NCI-H69 (cell line): ENCODE measurements at regions not wholly inside any gene's neighbourhood (a gene's known extent, or its start where the extent isn't known, plus 50 kb on each side); places are given as distances from the start of the nearest gene placed in this dataset.
"Not testable (repeated sequence)": the region's sequence is repeated elsewhere in the genome, so short reads cannot be mapped to it uniquely, and the experiment has no call there.

ENCODE experiments used
- DNase-seq: peaks from one replicate; lab custom pipeline; 2025; lab: John Stamatoyannopoulos, UW

- no peak for DNase-seq
These were observed 318.9 kb upstream of the DPPA4 start for GRCh38 chr3:109656225-109656624.

DNA sequence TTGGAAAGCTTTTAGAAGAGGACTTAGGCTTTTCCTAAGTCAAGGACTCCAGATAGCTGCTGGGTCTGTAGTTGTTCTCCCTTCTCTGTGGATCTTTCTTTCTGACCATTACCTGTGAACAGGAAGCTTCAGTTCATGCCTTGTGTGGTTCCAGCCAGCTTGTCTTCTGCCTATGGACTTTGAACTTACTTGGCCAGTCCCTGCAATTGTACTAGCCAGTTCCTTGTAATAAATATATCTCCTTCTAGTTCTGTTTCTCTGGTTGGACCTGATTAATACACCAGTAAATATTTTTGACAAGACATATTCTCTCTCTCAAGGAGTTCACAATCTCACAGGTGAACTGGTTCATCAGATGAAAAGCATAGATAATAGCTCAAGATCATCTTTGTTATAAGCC is 341.3 kb upstream of the DPPA4 start:
- no peak for DNase-seq

DNA sequence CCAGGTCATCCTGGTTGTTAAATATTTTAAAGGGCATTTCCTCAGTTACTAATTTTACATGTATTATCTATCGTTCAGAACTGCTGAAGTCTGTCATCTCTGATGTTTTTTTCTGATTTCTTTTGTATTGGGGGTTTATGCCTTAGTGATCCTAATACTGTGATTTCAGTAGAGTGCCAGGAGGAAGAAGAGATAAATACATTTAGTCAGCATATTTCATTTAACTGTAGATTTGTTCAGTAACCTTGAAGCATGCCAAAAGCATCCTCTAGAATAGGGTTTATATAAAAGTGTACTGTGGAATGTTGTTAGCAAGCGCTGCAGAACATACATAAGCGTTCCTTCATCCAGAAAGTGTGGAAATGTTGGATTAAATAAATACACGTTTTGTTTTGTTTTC is 342.3 kb upstream of the DPPA4 start:
- no peak for DNase-seq

- no peak for DNase-seq
These were observed 346.4 kb upstream of the DPPA4 start for GRCh38 chr3:109683746-109684145.

DNA sequence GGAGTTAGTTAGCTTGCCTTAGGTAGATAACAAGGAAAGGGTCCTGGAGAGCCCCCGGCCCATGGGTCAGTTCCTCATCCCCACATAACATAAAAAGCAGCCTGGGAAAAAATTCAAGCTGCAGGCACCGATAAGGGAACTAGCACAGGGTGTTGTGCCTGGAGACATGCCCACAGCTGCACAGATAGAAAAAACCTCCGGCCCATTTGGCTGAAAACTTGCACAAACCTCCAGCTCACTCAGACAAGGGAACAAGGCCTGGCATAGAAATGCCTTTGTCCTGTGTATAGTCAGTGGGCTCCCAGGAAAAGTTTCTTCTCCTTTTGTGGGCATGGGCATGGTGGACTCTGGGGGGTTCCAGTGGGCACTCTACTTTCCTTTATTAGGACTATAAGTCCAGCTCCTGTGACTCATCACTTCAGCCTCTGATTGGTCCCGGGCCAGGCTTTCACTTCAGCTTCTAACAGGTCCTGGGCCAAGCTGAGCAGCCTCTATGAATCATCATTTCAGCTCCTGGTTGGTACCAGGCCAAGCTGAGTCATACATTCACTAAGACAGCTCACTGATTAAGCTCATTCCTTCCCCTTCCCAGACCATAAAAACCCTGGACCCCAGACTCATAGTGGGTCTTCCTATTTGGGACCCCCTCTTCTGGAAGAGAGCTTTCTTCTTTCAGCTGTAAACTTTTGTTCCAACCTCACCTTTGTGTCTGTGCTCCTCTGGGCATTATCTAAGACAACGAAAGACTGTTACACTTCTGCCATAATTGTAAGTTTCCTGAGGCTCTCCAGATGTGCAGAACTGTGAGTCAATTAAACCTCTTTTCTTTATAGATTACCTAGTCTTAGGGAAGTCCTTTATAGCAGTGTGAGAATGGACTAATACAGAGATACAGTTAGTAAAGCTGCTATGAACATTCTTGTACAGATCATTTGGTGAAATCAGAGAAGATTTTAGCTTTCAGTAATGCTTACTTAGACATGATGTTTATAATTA is 348.0 kb upstream of the DPPA4 start:
- no peak for DNase-seq

GRCh38 chr3:109687626-109688025 is 350.3 kb upstream of the DPPA4 start:
- no peak for DNase-seq

DNA sequence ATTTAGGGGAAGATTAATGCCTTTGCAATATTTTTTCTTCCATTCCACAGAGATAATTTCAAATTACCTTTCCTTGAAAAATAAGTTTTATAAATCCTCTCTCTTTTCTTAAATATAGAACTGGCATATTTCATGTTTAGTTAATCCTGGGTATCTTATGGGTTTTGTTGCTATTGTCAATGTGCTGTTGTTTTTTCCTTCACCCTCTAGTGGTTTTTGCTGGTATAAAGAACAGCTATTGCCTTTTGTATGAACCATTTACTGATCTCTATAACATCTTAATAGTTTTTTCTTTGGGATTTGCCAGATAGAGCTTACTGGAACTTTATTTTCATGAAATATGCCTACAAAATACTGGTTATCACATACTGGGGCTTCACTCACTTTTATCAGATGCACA is 359.6 kb upstream of the DPPA4 start:
- DNase-seq = no peak

DNA sequence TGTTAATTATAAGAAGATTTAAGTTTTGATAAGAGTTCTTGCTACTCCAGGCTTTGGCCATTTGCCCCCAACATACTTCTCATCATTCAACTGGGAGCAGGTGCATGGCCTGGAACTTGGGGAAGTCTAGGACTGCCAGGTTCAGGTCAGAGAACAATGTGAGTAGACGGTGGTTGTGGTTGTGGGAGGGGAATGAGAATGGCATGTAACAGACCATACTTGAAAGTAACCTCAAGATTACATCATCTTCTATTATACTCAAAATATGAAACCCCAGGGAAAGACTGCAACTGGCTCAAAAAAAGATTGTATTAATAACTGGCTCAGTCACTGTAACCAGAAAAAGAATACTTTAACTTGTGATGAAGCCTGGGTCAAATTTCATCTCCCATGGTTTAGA is 364.9 kb upstream of the DPPA4 start:
- DNase-seq = no peak

DNA sequence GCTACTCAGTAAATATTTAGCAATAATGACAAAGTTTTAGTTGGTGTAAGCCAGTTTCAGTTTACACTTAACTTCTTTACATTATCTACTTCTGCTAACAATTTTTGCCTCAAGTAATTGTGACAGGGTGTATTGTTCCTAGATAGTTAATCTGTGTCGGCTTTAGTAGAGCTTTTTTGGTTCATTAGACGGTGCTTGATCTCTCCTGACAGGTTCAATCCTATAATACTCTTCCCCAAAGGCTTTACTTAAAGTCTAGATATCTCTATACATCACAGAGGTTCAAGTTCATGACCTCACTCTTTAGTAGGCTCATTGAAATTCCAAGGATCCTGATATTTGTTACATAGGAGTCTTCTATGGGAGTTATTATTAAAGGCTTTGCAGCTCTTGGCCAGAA is 365.6 kb upstream of the DPPA4 start:
- no peak for DNase-seq

GRCh38 chr3:109705133-109705532 is 367.8 kb upstream of the DPPA4 start:
- not testable (repeated sequence) for DNase-seq

DNA sequence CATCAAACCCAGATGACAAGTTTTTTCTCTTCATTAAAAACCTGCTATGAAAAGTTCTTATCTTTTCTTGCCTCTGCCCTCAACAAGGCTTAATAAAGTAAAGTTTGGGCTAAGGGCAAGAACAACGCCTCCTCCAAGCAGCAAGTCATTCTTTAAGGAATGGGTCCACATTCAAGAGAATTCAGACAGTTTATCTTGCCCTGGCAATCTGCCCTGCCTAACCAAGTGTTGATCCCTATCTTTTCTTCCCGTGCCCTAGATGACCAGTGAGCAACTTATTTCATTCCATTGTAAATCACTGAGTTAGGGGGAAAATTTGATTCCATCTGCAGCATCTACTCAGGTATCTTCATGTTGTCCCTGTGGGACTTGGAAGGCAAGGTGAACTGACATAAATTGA is 370.3 kb upstream of the DPPA4 start:
- no peak for DNase-seq

- DNase-seq = no peak
These were observed 375.9 kb upstream of the DPPA4 start for GRCh38 chr3:109713288-109713687.

GRCh38 chr3:109715707-109716106 is 378.4 kb upstream of the DPPA4 start:
- DNase-seq = no peak

- DNase-seq = no peak
These were observed 381.5 kb upstream of the DPPA4 start for GRCh38 chr3:109718850-109719249.

DNA sequence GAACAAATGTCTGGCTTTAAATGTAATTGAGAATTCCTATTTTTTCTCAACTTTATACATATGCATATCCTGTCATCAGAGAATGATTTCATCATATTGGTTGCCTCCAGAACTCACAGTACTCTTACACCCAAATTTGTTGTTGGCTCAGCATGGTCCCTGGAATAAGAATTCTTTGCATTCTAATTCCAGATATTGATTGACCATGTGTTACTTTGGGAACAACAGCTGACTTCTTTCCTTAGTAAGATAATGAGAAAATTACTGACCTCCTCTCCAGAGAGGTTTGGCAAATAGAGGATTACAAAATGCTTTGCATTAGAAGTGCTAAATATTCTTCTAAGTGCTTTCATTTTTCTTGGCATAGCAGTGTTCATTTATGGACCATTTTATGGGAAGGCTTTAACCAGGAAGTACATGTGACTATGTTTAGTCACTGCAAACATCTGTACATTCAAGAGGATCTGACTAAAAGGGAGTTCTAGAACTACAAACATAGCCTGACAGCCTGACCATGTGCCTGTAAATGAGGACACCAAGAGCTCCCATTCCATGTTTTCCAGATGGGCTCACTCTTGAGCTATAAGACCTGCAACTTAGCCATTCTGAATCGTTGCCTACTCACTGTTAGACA is 391.6 kb upstream of the DPPA4 start:
- DNase-seq = no peak

GRCh38 chr3:109731639-109732473 is 394.5 kb upstream of the DPPA4 start:
- DNase-seq = peak; percentile 20

DNA sequence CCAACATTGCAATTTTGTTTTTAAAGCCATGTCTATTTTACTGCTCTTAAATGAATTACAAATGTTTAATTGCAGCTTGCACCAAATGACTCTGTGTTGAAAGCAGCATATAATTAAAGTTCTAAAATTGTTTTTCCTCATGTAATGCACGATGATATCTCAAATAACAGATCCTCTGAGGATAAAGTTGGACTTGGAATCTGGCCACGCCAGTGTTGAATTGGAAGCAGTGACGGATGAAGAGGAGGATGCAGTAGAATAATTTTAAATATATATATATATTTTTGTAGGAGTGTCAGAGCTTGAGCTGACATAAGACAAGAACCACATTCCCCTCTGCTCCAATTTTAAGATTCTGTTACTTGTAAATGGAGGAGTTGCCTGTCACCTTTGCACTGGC is 406.6 kb upstream of the DPPA4 start:
- DNase-seq = no peak

DNA sequence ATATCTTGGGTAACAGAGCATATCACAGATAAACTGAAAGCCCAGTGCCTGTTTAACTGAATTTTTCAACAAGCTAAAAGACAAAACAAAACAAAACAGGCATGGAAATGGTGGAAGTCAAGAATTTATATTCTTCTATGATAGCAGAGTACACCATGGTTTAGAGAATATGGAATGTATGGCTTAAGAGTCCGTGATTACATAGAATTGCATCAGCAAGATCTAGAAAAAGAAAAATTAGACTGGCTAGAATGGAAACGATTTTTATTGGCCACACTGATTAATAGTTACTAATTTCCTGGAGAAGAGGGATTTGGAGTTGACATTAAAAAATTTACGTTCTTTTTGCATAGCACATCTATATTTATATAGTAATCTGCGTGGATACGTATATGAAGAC is 435.2 kb upstream of the DPPA4 start:
- DNase-seq = no peak

DNA sequence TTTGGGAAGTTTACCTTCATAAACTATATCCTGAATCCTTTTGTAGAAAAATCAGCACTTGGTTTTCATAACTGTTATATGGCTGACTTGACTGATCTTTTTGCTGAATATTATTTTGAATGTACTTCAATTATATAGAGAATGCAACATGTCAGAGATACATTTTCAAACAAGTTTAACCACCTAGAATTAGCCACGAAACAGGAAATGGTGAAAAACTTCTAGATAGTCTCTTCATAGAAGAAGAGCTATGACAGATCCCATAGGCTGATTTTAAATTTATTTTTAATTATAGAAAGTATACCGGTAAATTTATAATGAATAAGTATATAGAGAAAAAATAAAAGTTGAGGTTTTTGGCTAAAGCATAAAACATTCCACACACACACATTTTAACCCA is 436.8 kb upstream of the DPPA4 start:
- no peak for DNase-seq

GRCh38 chr3:109784285-109784684 is 446.9 kb upstream of the DPPA4 start:
- DNase-seq = no peak

DNA sequence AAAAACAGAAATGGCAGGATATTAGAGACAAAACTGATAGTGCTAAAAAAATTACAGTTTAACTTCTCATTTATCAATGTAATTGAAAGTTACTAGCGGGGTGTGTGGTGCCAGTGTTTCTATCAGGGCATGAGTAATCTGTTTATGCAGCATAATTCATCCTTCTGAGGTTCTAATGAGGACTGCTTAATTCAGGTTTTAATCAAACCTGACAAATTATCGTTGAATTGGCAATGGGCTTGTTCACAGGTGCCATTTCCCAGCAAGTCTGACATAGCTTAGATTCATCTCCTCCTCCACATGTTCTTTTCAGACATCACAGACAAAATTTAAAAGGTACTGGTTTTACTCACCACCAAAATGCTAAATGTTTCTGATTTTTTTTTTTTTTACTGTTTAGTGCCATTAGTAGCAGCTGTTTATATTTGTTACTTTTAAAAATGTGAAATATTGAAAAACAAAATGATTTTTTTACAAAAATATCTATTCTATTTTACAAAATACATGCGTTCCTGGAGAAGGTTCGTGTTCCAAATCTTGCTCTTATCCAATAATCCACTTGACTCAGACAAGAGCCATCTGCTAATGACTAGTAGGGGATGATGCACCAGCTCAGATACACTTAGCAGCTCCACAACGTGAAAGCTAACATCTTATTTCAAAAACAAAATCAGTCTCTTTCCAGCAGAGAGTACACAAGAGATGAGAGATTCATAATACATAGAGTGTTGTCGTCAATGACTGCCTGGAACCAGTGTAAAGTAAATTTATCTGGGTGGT is 447.7 kb upstream of the DPPA4 start:
- DNase-seq = no peak

DNA sequence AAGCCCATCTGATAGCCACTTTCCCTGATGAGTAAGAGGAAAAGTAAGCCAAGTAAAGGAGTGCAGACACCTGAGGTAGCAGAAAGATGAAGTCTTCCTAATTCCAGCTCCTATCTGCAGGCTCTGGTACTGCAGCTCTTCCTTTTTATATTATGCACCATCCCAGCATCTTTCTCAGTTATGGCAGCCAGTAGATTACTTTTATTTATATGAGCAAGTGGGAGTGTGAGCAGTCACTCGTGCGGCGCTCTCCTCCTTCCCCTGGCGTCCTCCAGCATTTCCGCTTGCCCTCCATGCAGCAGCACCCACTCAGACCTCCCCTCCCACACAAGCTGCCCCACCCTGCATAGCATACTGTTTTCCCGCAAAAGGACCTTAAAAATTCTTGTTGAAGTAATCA is 465.9 kb upstream of the DPPA4 start:
- no peak for DNase-seq
